Peyer's patch (tissue), 4 donors: ENCODE measurements at regions not wholly inside any gene's neighbourhood (a gene's known extent, or its start where the extent isn't known, plus 50 kb on each side); places are given as distances from the start of the nearest gene placed in this dataset.
"Not testable (repeated sequence)": the region's sequence is repeated elsewhere in the genome, so short reads cannot be mapped to it uniquely, and the experiment has no call there.

Experiments used
- DNase-seq, 3 donors: peaks; one replicate each; pipeline ENCODE4 v3.0.0-alpha.2; 2017 to 2019
- H3K27ac ChIP-seq, 4 donors: fragments of 200-600 bp; sonication (generic); one replicate each; pipeline ENCODE4 v1.5.1; 2016 to 2019
- H3K27me3 ChIP-seq, 2 donors: fragments of 200-600 bp; sonication (generic); one replicate each; pipeline ENCODE4 v1.5.1; 2019
- H3K36me3 ChIP-seq, 3 donors: fragments of 200-600 bp; sonication (generic); one replicate each; pipeline ENCODE4 v1.5.1; 2016 to 2019
- H3K4me1 ChIP-seq, 4 donors: fragments of 200-600 bp; sonication (generic); one replicate each; pipeline ENCODE4 v1.5.1; 2016 to 2019
- H3K4me3 ChIP-seq, 4 donors: fragments of 200-600 bp; sonication (generic); 1 replicate in 3 of 4; 2 replicates in 1 of 4; pipeline ENCODE4 v1.5.1; 2016 to 2019; ENCODE audit warnings: mild to moderate bottlenecking in 1 of 4
- H3K9me3 ChIP-seq, 4 donors: fragments of 200-600 bp; sonication (generic); one replicate each; pipeline ENCODE4 v1.5.1; 2016 to 2019; ENCODE audit warnings: mild to moderate bottlenecking in 1 of 4
- CTCF ChIP-seq, 6 experiments: fragments of 450-650 bp in 4 of 6; fragments of 200-600 bp in 2 of 6; sonication (generic) in 1 of 6; IDR thresholded peaks; one replicate each; pipeline ENCODE4 v1.5.1; 2017 to 2019; ENCODE audit warnings: antibody characterized with exemption in 6 of 6, mild to moderate bottlenecking in 3 of 6, moderate library complexity in 1 of 6
- POLR2A ChIP-seq, 2 donors: fragments of 450-650 bp; IDR thresholded peaks; one replicate each; pipeline ENCODE4 v1.5.1; 2017; ENCODE audit warnings: antibody characterized with exemption in 2 of 2, mild to moderate bottlenecking in 2 of 2, moderate library complexity in 2 of 2

- Histone ChIP-seq H3K4me3 (no peak overlapping the region), H3K27ac (no peak overlapping the region), H3K36me3 (no peaks in the 10 kb centered on the region), H3K4me1 (no peaks in the 10 kb centered on the region), H3K9me3 (no peaks in the 10 kb centered on the region), H3K27me3 (no peaks in the 10 kb centered on the region)
- TF ChIP-seq POLR2A (IDR thresholded peaks at IDR 0.05) (no peak), CTCF (IDR thresholded peaks at IDR 0.05) (no peak)
- no peak for DNase-seq
Observed at GRCh38 chr7:11266101-11266500, 292.4 kb downstream of the PHF14 start.

- no peak for DNase-seq
- TF ChIP-seq POLR2A (IDR thresholded peaks at IDR 0.05) (no peak), CTCF (IDR thresholded peaks at IDR 0.05) (no peak)
- Histone ChIP-seq H3K4me3 (no peak overlapping the region), H3K36me3 (no peaks in the 10 kb centered on the region), H3K9me3 (no peaks in the 10 kb centered on the region), H3K27ac (no peak overlapping the region), H3K4me1 (no peaks in the 10 kb centered on the region), H3K27me3 (no peaks in the 10 kb centered on the region)
Observed at GRCh38 chr7:11272352-11272751, 298.7 kb downstream of the PHF14 start.

- H3K4me1 ChIP-seq: no peaks in the 10 kb centered on the region
- H3K9me3 ChIP-seq: no peaks in the 10 kb centered on the region
- no peak overlapping the region for H3K27ac ChIP-seq
- no peak for DNase-seq
- TF ChIP-seq CTCF (IDR thresholded peaks at IDR 0.05) (no peak), POLR2A (IDR thresholded peaks at IDR 0.05) (no peak)
- H3K27me3 ChIP-seq: no peaks in the 10 kb centered on the region
- no peak overlapping the region for H3K4me3 ChIP-seq
- no peaks in the 10 kb centered on the region for H3K36me3 ChIP-seq
Observed at GRCh38 chr7:11274074-11274473, 300.4 kb downstream of the PHF14 start.

- H3K27ac ChIP-seq: no peak overlapping the region
- H3K36me3 ChIP-seq: no peaks in the 10 kb centered on the region
- H3K9me3 ChIP-seq: no peaks in the 10 kb centered on the region
- DNase-seq: no peak
- no peaks in the 10 kb centered on the region for H3K27me3 ChIP-seq
- H3K4me1 ChIP-seq: no peaks in the 10 kb centered on the region
- H3K4me3 ChIP-seq: no peak overlapping the region
- TF ChIP-seq POLR2A (IDR thresholded peaks at IDR 0.05): no peak
- TF ChIP-seq CTCF (IDR thresholded peaks at IDR 0.05): no peak
Observed at GRCh38 chr7:11281953-11282352, 308.3 kb downstream of the PHF14 start.

GRCh38 chr7:11283584-11283983 lies 309.9 kb downstream of the PHF14 start:
- DNase-seq, H3K27me3 ChIP-seq, H3K36me3 ChIP-seq, H3K4me1 ChIP-seq, H3K4me3 ChIP-seq, H3K9me3 ChIP-seq, H3K27ac ChIP-seq: not testable (repeated sequence)

- Histone ChIP-seq H3K9me3 (no peaks in the 10 kb centered on the region), H3K4me1 (no peaks in the 10 kb centered on the region), H3K27me3 (no peaks in the 10 kb centered on the region), H3K4me3 (no peak overlapping the region), H3K36me3 (no peaks in the 10 kb centered on the region), H3K27ac (no peak overlapping the region)
- no peak for DNase-seq
- TF ChIP-seq POLR2A (IDR thresholded peaks at IDR 0.05): no peak
- TF ChIP-seq CTCF (IDR thresholded peaks at IDR 0.05): no peak
Observed at GRCh38 chr7:11290863-11291262, 317.2 kb downstream of the PHF14 start.
